ENCODE measurements at regions not wholly inside any gene's neighbourhood (a gene's known extent, or its start where the extent isn't known, plus 50 kb on each side); places are given as distances from the start of the nearest gene placed in this dataset.

GRCh38 chr9:135225619-135226228 lies 138.3 kb downstream of the OLFM1 start:
- TF ChIP-seq CTCF (IDR thresholded peaks at IDR 0.05; ENCODE audit: control insufficient read depth, insufficient read depth, low read depth, low read length, missing control alignments), result no peak
- no peak overlapping the region for H3K4me3 ChIP-seq (ENCODE audit: control insufficient read depth, low read depth, low read length)
- no peak for DNase-seq (ENCODE audit: low read depth)

- no peak for DNase-seq (ENCODE audit: low read depth)
- TF ChIP-seq CTCF (IDR thresholded peaks at IDR 0.05; ENCODE audit: control insufficient read depth, insufficient read depth, low read depth, low read length, missing control alignments), result no peak
- no peak overlapping the region for H3K4me3 ChIP-seq (ENCODE audit: control insufficient read depth, low read depth, low read length)
These were observed 139.0 kb downstream of the OLFM1 start for GRCh38 chr9:135226369-135227050.

GRCh38 chr9:135227641-135228251 lies 140.3 kb downstream of the OLFM1 start:
- TF ChIP-seq CTCF (IDR thresholded peaks at IDR 0.05; ENCODE audit: control insufficient read depth, insufficient read depth, low read depth, low read length, missing control alignments), result no peak
- DNase-seq (ENCODE audit: low read depth), result no peak
- H3K4me3 ChIP-seq (ENCODE audit: control insufficient read depth, low read depth, low read length), result no peak overlapping the region

DNA sequence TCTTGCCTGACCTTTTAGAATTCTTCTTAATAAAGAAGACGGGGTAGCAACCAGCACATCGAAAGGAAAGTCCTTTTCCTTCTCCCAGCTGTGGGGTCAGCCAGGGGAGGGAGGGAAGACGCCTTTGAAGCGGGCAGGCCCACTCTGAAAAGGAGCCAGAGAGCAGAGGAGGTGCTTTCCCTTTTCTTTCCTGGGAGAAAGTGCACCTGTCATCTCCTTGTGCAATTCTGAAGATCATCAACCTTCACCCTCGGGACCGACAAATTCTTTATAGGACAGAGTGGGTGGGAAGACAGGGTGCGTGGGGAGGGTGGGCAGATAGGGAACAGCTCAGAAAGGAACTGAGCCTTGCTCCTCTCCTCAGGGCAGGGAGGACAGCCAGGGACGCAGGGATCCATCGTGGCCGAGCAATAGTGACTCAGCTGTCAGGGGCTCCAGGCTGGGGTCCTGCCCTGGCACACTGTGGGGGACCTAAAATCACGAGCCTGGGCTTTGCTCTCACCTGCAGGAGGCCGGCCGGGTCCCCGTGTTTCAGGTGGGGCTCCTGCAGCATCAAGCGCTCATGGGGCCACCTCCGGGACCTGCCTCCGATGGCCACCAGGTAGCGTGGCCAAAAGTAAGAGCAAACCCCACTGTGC lies 141.0 kb downstream of the OLFM1 start:
- TF ChIP-seq CTCF (IDR thresholded peaks at IDR 0.05; ENCODE audit: control insufficient read depth, insufficient read depth, low read depth, low read length, missing control alignments), result no peak
- no peak overlapping the region for H3K4me3 ChIP-seq (ENCODE audit: control insufficient read depth, low read depth, low read length)
- no peak for DNase-seq (ENCODE audit: low read depth)

- no peak for DNase-seq (ENCODE audit: low read depth)
- H3K4me3 ChIP-seq (ENCODE audit: control insufficient read depth, low read depth, low read length), result no peak overlapping the region
- TF ChIP-seq CTCF (IDR thresholded peaks at IDR 0.05; ENCODE audit: control insufficient read depth, insufficient read depth, low read depth, low read length, missing control alignments), result no peak
These were observed 141.6 kb downstream of the OLFM1 start for GRCh38 chr9:135228983-135229625.

DNA sequence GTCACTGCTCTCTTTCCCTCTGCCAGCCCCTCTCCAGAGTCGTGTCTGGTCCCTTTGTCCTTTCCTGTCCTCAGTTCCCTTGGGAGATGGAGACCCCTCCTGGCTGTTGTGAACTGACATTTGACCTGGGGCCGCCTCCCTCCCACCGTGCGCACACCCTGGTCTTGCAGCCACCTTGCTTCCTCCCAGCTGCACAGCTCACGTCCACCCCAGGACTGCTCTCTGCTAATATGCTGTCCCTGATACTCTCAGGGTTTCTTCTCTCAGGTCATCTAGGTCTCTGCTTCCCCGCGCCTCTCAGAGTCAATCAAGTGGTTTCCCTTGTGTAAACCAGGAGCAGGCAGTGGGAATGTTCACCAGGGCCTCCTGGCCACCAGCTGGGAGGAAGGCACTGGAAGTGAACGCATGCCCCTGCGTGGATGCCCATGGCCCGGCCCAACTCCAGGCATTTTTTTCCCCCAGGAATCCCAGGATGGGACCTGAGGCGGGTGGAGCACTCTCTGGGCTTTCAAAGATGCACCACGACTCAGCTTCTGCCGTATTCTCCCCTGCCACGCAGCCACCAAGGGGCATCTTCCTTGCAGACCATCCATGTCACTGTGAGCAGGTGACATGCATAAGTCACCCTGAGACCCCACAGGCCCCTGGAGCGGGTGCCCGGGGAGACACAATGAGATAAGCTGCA lies 142.4 kb downstream of the OLFM1 start:
- TF ChIP-seq CTCF (IDR thresholded peaks at IDR 0.05; ENCODE audit: control insufficient read depth, insufficient read depth, low read depth, low read length, missing control alignments), result no peak
- no peak for DNase-seq (ENCODE audit: low read depth)
- H3K4me3 ChIP-seq (ENCODE audit: control insufficient read depth, low read depth, low read length), result no peak overlapping the region

Data from AG09309 (cell line).